Progenitor cell of endocrine pancreas (in vitro differentiated cells): ENCODE measurements at regions not wholly inside any gene's neighbourhood (a gene's known extent, or its start where the extent isn't known, plus 50 kb on each side); places are given as distances from the start of the nearest gene placed in this dataset.

Source experiments
- DNase-seq: peaks from one replicate; pipeline ENCODE4 v3.0.0; 2021; ENCODE audit warnings: low spot score; ENCODE audit not compliant: unreplicated experiment
- H3K27ac Mint-ChIP-seq: 2 replicates; pipeline ENCODE4 v1.8.0; 2021; ENCODE audit warnings: mild to moderate bottlenecking, moderate library complexity, mixed read lengths
- H3K27me3 Mint-ChIP-seq: 2 replicates; pipeline ENCODE4 v1.8.0; 2021; ENCODE audit warnings: mixed read lengths
- H3K36me3 Mint-ChIP-seq: 2 replicates; pipeline ENCODE4 v1.8.0; 2022; ENCODE audit warnings: mixed read lengths; ENCODE audit not compliant: insufficient read depth
- H3K4me1 Mint-ChIP-seq: 2 replicates; pipeline ENCODE4 v1.8.0; 2021; ENCODE audit warnings: low read depth, mixed read lengths
- H3K4me3 Mint-ChIP-seq: 2 replicates; pipeline ENCODE4 v1.8.0; 2021; ENCODE audit warnings: low read depth, mild to moderate bottlenecking, moderate library complexity, mixed read lengths
- H3K9me3 Mint-ChIP-seq: 2 replicates; pipeline ENCODE4 v1.8.0; 2021; ENCODE audit warnings: low read depth, mixed read lengths
- CTCF ChIP-seq: fragments of 200-600 bp; sonication (generic); IDR thresholded peaks from one replicate; pipeline ENCODE4 v1.5.0; 2021; ENCODE audit warnings: antibody characterized with exemption, mild to moderate bottlenecking; ENCODE audit not compliant: unreplicated experiment

- no peak overlapping the region for H3K4me3 Mint-ChIP-seq
- no peak overlapping the region for H3K27ac Mint-ChIP-seq
- no peak for TF ChIP-seq CTCF
- H3K36me3 Mint-ChIP-seq, result no peaks in the 10 kb centered on the region
- H3K9me3 Mint-ChIP-seq, result no peaks in the 10 kb centered on the region
- peaks cover 18% of the 10 kb centered on the region for H3K27me3 Mint-ChIP-seq
- no peaks in the 10 kb centered on the region for H3K4me1 Mint-ChIP-seq
- DNase-seq, result no peak
These were observed 150.7 kb downstream of the ICE1 start for GRCh38 chr5:5572976-5573797.

- Mint-ChIP-seq H3K27me3 (peaks cover 18% of the 10 kb centered on the region), H3K4me1 (no peaks in the 10 kb centered on the region), H3K27ac (no peak overlapping the region), H3K4me3 (no peak overlapping the region), H3K9me3 (no peaks in the 10 kb centered on the region), H3K36me3 (no peaks in the 10 kb centered on the region)
- no peak for DNase-seq
- no peak for TF ChIP-seq CTCF
These were observed 149.8 kb downstream of the ICE1 start for GRCh38 chr5:5572010-5572865.

DNA sequence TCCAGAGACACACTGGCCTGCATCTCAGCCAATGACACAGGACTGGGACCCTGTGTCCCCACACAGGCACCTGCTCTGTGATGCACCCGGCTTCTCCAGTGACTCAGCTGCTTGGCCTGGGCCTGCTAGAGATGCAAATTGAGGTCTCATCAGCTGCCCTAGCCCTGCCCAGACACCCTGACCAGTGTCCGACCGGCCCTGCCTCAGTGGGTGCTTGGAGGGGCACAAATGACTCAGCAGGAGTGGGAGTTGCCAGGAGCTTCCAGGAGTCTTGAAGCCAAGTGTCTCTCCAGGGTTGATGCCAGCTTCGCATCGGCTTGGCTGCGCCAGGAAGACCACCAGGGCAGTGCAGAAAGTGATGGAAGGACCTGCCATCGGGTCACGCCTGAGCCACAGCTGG is 148.2 kb downstream of the ICE1 start:
- Mint-ChIP-seq H3K4me3 (no peak overlapping the region), H3K9me3 (no peaks in the 10 kb centered on the region), H3K4me1 (no peaks in the 10 kb centered on the region), H3K27me3 (peaks cover 22% of the 10 kb centered on the region), H3K27ac (no peak overlapping the region), H3K36me3 (no peaks in the 10 kb centered on the region)
- DNase-seq, result no peak
- TF ChIP-seq CTCF, result no peak

DNA sequence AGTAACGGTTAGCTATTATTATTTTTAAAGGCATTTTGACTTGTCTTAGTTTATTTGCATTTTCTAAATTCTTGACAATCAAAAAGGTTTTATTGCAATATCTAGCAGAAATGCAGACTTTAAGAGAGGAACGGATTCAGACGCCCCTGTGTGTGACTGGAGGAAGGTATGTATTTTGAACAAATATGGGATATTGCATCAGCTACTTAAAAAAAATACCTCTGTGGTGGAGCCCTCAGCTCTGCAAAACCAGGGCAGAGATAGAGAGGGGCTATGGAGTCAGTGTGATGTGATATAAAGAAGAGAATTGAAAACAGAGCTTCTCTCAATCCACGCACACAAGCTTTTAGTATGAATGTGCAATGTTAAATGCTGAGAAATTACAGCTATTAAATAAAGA is 142.4 kb downstream of the ICE1 start:
- Mint-ChIP-seq H3K4me1 (peaks cover 5% of the 10 kb centered on the region), H3K27me3 (peaks cover 6% of the 10 kb centered on the region), H3K36me3 (no peaks in the 10 kb centered on the region), H3K27ac (no peak overlapping the region), H3K9me3 (no peaks in the 10 kb centered on the region), H3K4me3 (no peak overlapping the region)
- no peak for TF ChIP-seq CTCF
- no peak for DNase-seq

DNA sequence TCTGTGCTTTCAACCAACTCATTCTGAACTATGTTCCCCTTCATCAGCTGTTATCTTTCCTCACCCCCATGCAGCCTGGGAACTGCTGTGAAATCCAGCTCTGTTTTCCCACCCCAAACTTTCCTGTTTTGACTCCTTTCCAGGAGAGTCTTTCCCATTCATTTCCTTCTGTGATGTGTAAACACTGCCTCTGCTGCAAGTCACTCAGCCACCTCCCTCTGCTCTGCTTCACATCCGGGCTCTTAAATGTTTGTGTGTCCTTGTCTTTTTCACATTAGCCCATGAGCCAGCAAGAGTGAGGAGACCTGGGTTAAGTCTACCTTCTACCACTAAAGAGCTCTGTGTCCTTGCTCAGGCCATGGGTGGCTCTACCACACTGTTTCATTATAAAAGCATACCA is 137.5 kb downstream of the ICE1 start:
- Mint-ChIP-seq H3K4me3 (no peak overlapping the region), H3K36me3 (no peaks in the 10 kb centered on the region), H3K27ac (no peak overlapping the region), H3K27me3 (peaks cover 6% of the 10 kb centered on the region), H3K4me1 (peaks cover 12% of the 10 kb centered on the region), H3K9me3 (peaks cover under 1% of the 10 kb centered on the region)
- TF ChIP-seq CTCF, result no peak
- no peak for DNase-seq
